Heart left ventricle (tissue), 16 donors: ENCODE measurements at regions not wholly inside any gene's neighbourhood (a gene's known extent, or its start where the extent isn't known, plus 50 kb on each side); places are given as distances from the start of the nearest gene placed in this dataset.

Experiments used
- ATAC-seq, 4 donors: fragments of 200-7000 bp; cut with Tn5 transposase; one replicate each; pipeline ENCODE4 v1.9.1; 2020 to 2022; ENCODE audit warnings: moderate library complexity in 4 of 4, mild to moderate bottlenecking in 3 of 4, moderate number of reproducible peaks in 1 of 4
- DNase-seq, 5 donors: peaks; one replicate each; pipeline ENCODE4 v3.0.0-alpha.2; 2020
- H3K27ac ChIP-seq, 12 donors: fragments of 200-600 bp; sonication (generic) in 4 of 12; one replicate each; pipeline versions ENCODE4 v1.5.0 to v1.8.0; 2016 to 2022; ENCODE audit warnings: mild to moderate bottlenecking in 2 of 12
- H3K27me3 ChIP-seq, 9 donors: fragments of 200-600 bp; sonication (generic) in 2 of 9; one replicate each; pipeline versions ENCODE4 v1.5.1 to v1.8.0; 2016 to 2022; ENCODE audit warnings: mild to moderate bottlenecking in 3 of 9
- H3K36me3 ChIP-seq, 9 donors: fragments of 200-600 bp; sonication (generic) in 2 of 9; one replicate each; pipeline versions ENCODE4 v1.5.0 to v1.8.0; 2018 to 2022; ENCODE audit warnings: mild to moderate bottlenecking in 2 of 9
- H3K4me1 ChIP-seq, 12 donors: fragments of 200-600 bp; sonication (generic) in 4 of 12; one replicate each; pipeline versions ENCODE4 v1.5.0 to v1.8.0; 2016 to 2022; ENCODE audit warnings: mild to moderate bottlenecking in 3 of 12
- H3K4me3 ChIP-seq, 12 donors: fragments of 200-600 bp; sonication (generic) in 4 of 12; one replicate each; pipeline versions ENCODE4 v1.5.0 to v1.8.0; 2017 to 2022; ENCODE audit warnings: mild to moderate bottlenecking in 9 of 12, moderate library complexity in 4 of 12
- H3K9me3 ChIP-seq, 12 donors: fragments of 200-600 bp; sonication (generic) in 4 of 12; one replicate each; pipeline versions ENCODE4 v1.5.0 to v1.8.0; 2016 to 2022; ENCODE audit warnings: mild to moderate bottlenecking in 1 of 12
- CTCF ChIP-seq, 12 donors: fragments of 200-600 bp; sonication (generic) in 4 of 12; IDR thresholded peaks; one replicate each; pipeline versions ENCODE4 v1.5.0 to v1.8.0; 2018 to 2022; ENCODE audit warnings: antibody characterized with exemption in 12 of 12, mild to moderate bottlenecking in 5 of 12
- POLR2A ChIP-seq, 2 donors: fragments of 450-650 bp; IDR thresholded peaks; one replicate each; pipeline ENCODE4 v1.6.1; 2017; ENCODE audit warnings: antibody characterized with exemption in 2 of 2, mild to moderate bottlenecking in 2 of 2, moderate library complexity in 2 of 2
- WGBS, 4 donors: extraction: QIAGEN DNeasy Blood & Tissue Kit in 2 of 4; methylation state at CpG; one replicate each; pipeline versions ENCODE4 v1.1.5 to v1.1.7; 2013 to 2018; 5-methylcytosine and 5-hydroxymethylcytosine counted together
- intact Hi-C, 10 donors: fragments of 100-400 bp; cut with DNase I; formaldehyde crosslinking; loops; one replicate each; pipeline versions ENCODE4 v1.11.1 to v1.14.2; 2022
- donor health status: ischemic (EF 13 %, LVEDD 7.1; RV severe dilation, severe dysfunction).
- donor health status: healthy with polysubstance abuse.
- donor health status: DM: no; HTN: yes; CAD: no.
- donor health status: DM: no; HTN: no; CAD: no.
- donor health status: ischemic (EF 25% LVEDD 6.9; RV normal size, moderate dysfunction).
- donor health status: ischemic (EF 25% LVEDD 5.7; RV mildly dilated, moderate dysfunction).
- donor health status: healthy.
- donor health status: DM: yes; HTN: yes; CAD: no.
- donor health status: ischemic (EF 35%, LVEDD 5.7; RV mildly dilated, moderate dysfunction).
- donor health status: nonischemic (EF 11% LVEDD 7.7; RV severe dilation, severe dysfunction).
- donor health status: DM: yes; HTN: yes; CAD: no.
- donor health status: PGD.
- donor health status: ischemic (EF 29% LVEDD 5.4; RV normal size, mild dysfunction).
- donor health status: nonischemic (EF 23%, LVEDD 6.1; RV moderate dilation, normal function).

GRCh38 chr6:144820270-144820669 lies 535.1 kb downstream of the UTRN start:
- no peak overlapping the region for H3K4me3 ChIP-seq
- no peak for TF ChIP-seq POLR2A (IDR thresholded peaks at IDR 0.05)
- TF ChIP-seq CTCF (IDR thresholded peaks at IDR 0.05): no peak
- H3K27ac ChIP-seq: no peak overlapping the region
- H3K4me1 ChIP-seq: peaks cover 0 to 6% (median 0%) of the 10 kb centered on the region in 12 donors
- no peak for ATAC-seq
- intact Hi-C loops: loop anchor here in 1 of 10 donors (10.0 kb wide), 1 partner anchor 395 kb away; no protein-coding TSS in a partner anchor
- H3K9me3 ChIP-seq: no peaks in the 10 kb centered on the region
- no peaks in the 10 kb centered on the region for H3K27me3 ChIP-seq
- peaks cover 0 to 54% (median 27%) of the 10 kb centered on the region in 9 donors for H3K36me3 ChIP-seq
- DNase-seq: no peak
- WGBS, 4 donors: 74 to 93% (median 92%) methylated on average over 1 of the region's 1 CpG

GRCh38 chr6:144823131-144823530 lies 538.0 kb downstream of the UTRN start:
- Histone ChIP-seq H3K27me3 (no peaks in the 10 kb centered on the region), H3K27ac (no peak overlapping the region), H3K4me1 (no peaks in the 10 kb centered on the region), H3K4me3 (no peak overlapping the region), H3K9me3 (no peaks in the 10 kb centered on the region), H3K36me3 (peaks cover 0 to 72% (median 34%) of the 10 kb centered on the region in 9 donors)
- WGBS, 4 donors: 92 to 96% (median 94%) methylated on average over 4 of the region's 4 CpGs
- DNase-seq (no peak), ATAC-seq (no peak)
- intact Hi-C loops: loop anchor here in 1 of 10 donors (10.0 kb wide), 1 partner anchor 392 kb away; no protein-coding TSS in a partner anchor
- TF ChIP-seq POLR2A (IDR thresholded peaks at IDR 0.05) (no peak), CTCF (IDR thresholded peaks at IDR 0.05) (no peak)

GRCh38 chr6:144824018-144824417 lies 538.9 kb downstream of the UTRN start:
- intact Hi-C loops: loop anchor here in 1 of 10 donors (10.0 kb wide), 1 partner anchor 391 kb away; no protein-coding TSS in a partner anchor
- Histone ChIP-seq H3K4me1 (no peaks in the 10 kb centered on the region), H3K36me3 (peaks cover 0 to 81% (median 40%) of the 10 kb centered on the region in 9 donors), H3K9me3 (no peaks in the 10 kb centered on the region), H3K27me3 (no peaks in the 10 kb centered on the region), H3K4me3 (no peak overlapping the region), H3K27ac (no peak overlapping the region)
- TF ChIP-seq POLR2A (IDR thresholded peaks at IDR 0.05) (no peak), CTCF (IDR thresholded peaks at IDR 0.05) (no peak)
- DNase-seq (no peak), ATAC-seq (no peak)

DNA sequence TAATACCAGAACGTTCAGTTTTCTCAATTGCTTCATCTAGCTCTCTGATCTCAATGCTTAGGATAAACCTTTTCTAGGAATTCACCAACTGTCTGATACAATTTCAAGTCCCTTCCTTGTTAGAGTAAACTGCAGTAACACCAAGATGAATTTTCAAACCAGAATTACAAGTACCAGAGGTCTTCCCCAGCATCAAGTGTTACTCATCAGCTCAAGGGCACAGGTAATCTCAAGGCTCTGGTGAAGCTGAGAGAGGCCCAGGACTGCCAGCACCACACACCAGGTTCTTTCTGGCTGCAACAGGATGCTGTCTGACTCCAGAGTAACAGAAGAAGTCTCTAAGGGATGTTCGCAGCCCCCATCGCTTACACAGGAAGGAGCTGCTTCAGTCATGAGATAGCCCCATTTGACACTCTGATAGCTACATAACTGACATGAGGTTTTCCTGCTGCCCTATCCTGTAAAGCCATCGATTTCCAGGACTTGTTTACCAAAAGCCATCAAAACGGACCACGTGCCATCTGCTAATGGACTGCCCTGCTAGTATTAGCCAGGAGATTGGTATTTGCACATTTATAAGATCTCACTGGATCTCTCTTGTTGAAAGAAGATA lies 549.4 kb downstream of the UTRN start:
- intact Hi-C loops: no loop called here
- Histone ChIP-seq H3K36me3 (peaks cover 0 to 93% (median 84%) of the 10 kb centered on the region in 9 donors), H3K4me1 (no peaks in the 10 kb centered on the region), H3K9me3 (no peaks in the 10 kb centered on the region), H3K27ac (no peak overlapping the region), H3K27me3 (no peaks in the 10 kb centered on the region), H3K4me3 (no peak overlapping the region)
- 82 to 89% (median 85%) methylated on average over 4 to 6 of the region's 6 CpGs for WGBS, 4 donors
- DNase-seq (no peak), ATAC-seq (no peak)
- TF ChIP-seq POLR2A (IDR thresholded peaks at IDR 0.05) (no peak), CTCF (IDR thresholded peaks at IDR 0.05) (no peak)
